GM18867 (cell line): ENCODE measurements at regions not wholly inside any gene's neighbourhood (a gene's known extent, or its start where the extent isn't known, plus 50 kb on each side); places are given as distances from the start of the nearest gene placed in this dataset.

ENCODE experiments used
- ATAC-seq: cut with Tn5 transposase; IDR thresholded peaks from one replicate; pipeline ENCODE4 v1.9.1; 2021; ENCODE audit warnings: mild to moderate bottlenecking, moderate library complexity; ENCODE audit not compliant: unreplicated experiment

GRCh38 chr13:31853643-31854326 is 114.5 kb downstream of the RXFP2 start:
- no peak for ATAC-seq

GRCh38 chr13:31859571-31859970 is 120.2 kb downstream of the RXFP2 start:
- ATAC-seq, result peak; percentile 91

- peak; percentile 13 for ATAC-seq
Measured at GRCh38 chr13:31860002-31860401, 120.7 kb downstream of the RXFP2 start.

GRCh38 chr13:31862828-31863227 is 123.5 kb downstream of the RXFP2 start:
- ATAC-seq, result peak; percentile 54

- no peak for ATAC-seq
Measured at GRCh38 chr13:31864307-31864706, 125.0 kb downstream of the RXFP2 start.

- ATAC-seq, result no peak
Measured at GRCh38 chr13:31866099-31866498, 126.8 kb downstream of the RXFP2 start.

- no peak for ATAC-seq
Measured at GRCh38 chr13:31867709-31868108, 128.4 kb downstream of the RXFP2 start.

GRCh38 chr13:31869582-31869981 is 130.3 kb downstream of the RXFP2 start:
- ATAC-seq, result no peak

- ATAC-seq, result no peak
Measured at GRCh38 chr13:31870511-31870910, 131.2 kb downstream of the RXFP2 start.

GRCh38 chr13:31873145-31873544 is 133.8 kb downstream of the RXFP2 start:
- no peak for ATAC-seq

GRCh38 chr13:31875134-31875533 is 135.8 kb downstream of the RXFP2 start:
- ATAC-seq, result no peak

- no peak for ATAC-seq
Measured at GRCh38 chr13:31878052-31878451, 138.7 kb downstream of the RXFP2 start.

- ATAC-seq, result no peak
Measured at GRCh38 chr13:31878495-31878894, 139.2 kb downstream of the RXFP2 start.

GRCh38 chr13:31878955-31879354 is 139.6 kb downstream of the RXFP2 start:
- no peak for ATAC-seq

GRCh38 chr13:31880851-31881494 is 141.6 kb downstream of the RXFP2 start:
- peak; percentile 61 for ATAC-seq

- no peak for ATAC-seq
Measured at GRCh38 chr13:31881495-31881882, 142.2 kb downstream of the RXFP2 start.

- no peak for ATAC-seq
Measured at GRCh38 chr13:31882794-31883193, 143.5 kb downstream of the RXFP2 start.

GRCh38 chr13:31884556-31884955 is 145.2 kb downstream of the RXFP2 start:
- no peak for ATAC-seq

- ATAC-seq, result no peak
Measured at GRCh38 chr13:31885994-31886393, 145.6 kb upstream of the FRY start.

GRCh38 chr13:31887286-31887685 is 144.3 kb upstream of the FRY start:
- ATAC-seq, result no peak

- no peak for ATAC-seq
Measured at GRCh38 chr13:31890946-31891345, 140.6 kb upstream of the FRY start.

GRCh38 chr13:31891472-31891871 is 140.1 kb upstream of the FRY start:
- no peak for ATAC-seq

- no peak for ATAC-seq
Measured at GRCh38 chr13:31894931-31895330, 136.6 kb upstream of the FRY start.
